IMR-90 (cell line): ENCODE measurements at regions not wholly inside any gene's neighbourhood (a gene's known extent, or its start where the extent isn't known, plus 50 kb on each side); places are given as distances from the start of the nearest gene placed in this dataset.

Experiments
- ATAC-seq: fragments of 200-7000 bp; cut with Tn5 transposase; 2 replicates; pipeline ENCODE4 v1.9.1; 2020; ENCODE audit warnings: low read depth, mild to moderate bottlenecking, moderate library complexity
- BruUV-seq: library from RNA; stranded (reverse); fragments of 400-500 nt; replicated peaks from 2 replicates; lab custom pipeline; 2021; lab: Mats Ljungman, UMichigan
- CTCF ChIA-PET: fragments of 300-600 bp; formaldehyde crosslinking; extraction: SDS; loops from one replicate; lab custom pipeline; 2021; ENCODE audit warnings: antibody characterized with exemption; lab: Yijun Ruan, JAX
- POLR2A ChIA-PET: fragments of 300-600 bp; sonication (Branson Sonifier 250); formaldehyde crosslinking; loops from one replicate; lab custom pipeline; 2022; ENCODE audit warnings: antibody characterized with exemption; ENCODE audit not compliant: unreplicated experiment; lab: Charles Lee
- DNase-seq: peaks from one replicate; pipeline ENCODE4 v3.0.0; 2013
- H2AFZ ChIP-seq: replicated peaks from 2 replicates; pipeline ENCODE3; 2013; ENCODE audit warnings: low read length, mild to moderate bottlenecking; ENCODE audit not compliant: poor library complexity
- H2AK5ac ChIP-seq: 2 replicates; pipeline ENCODE4 v1.6.1; 2013; ENCODE audit warnings: low read depth, low read length, inconsistent platforms
- H2AK9ac ChIP-seq: replicated peaks from 2 replicates; pipeline ENCODE3; 2013; ENCODE audit warnings: mild to moderate bottlenecking, low read depth, low read length, moderate library complexity; ENCODE audit not compliant: poor library complexity
- H2BK120ac ChIP-seq: 2 replicates; pipeline ENCODE4 v1.6.1; 2013; ENCODE audit warnings: low read depth, low read length, inconsistent platforms
- H2BK15ac ChIP-seq: 3 replicates; pipeline ENCODE4 v1.6.1; 2013; ENCODE audit warnings: low read depth, low read length, inconsistent platforms
- H2BK20ac ChIP-seq: 2 replicates; pipeline ENCODE4 v1.6.1; 2013; ENCODE audit warnings: low read depth, mild to moderate bottlenecking, inconsistent platforms, low read length, moderate library complexity
- H2BK5ac ChIP-seq: 2 replicates; pipeline ENCODE4 v1.6.1; 2013; ENCODE audit warnings: mild to moderate bottlenecking, low read depth, low read length, inconsistent platforms; ENCODE audit not compliant: poor library complexity, severe bottlenecking
- H3K14ac ChIP-seq: replicated peaks from 2 replicates; pipeline ENCODE4 v1.6.1; 2013; ENCODE audit warnings: low read depth, low read length, inconsistent platforms
- H3K18ac ChIP-seq: 2 replicates; pipeline ENCODE4 v1.6.1; 2013; ENCODE audit warnings: low read depth, low read length, control low read depth
- H3K23ac ChIP-seq: 2 replicates; pipeline ENCODE4 v1.6.1; 2013; ENCODE audit warnings: low read depth, low read length, inconsistent platforms
- H3K27ac ChIP-seq: 2 replicates; pipeline ENCODE4 v1.5.1; 2013; ENCODE audit warnings: mild to moderate bottlenecking, control low read depth, low read length; ENCODE audit not compliant: insufficient read depth
- H3K27me3 ChIP-seq: 2 replicates; pipeline ENCODE4 v1.6.1; 2013; ENCODE audit warnings: low read length; ENCODE audit not compliant: control insufficient read depth, insufficient read depth
- H3K36me3 ChIP-seq: 2 replicates; pipeline ENCODE4 v1.6.1; 2013; ENCODE audit warnings: low read length, mixed read lengths; ENCODE audit not compliant: control insufficient read depth, insufficient read depth
- H3K4ac ChIP-seq: 2 replicates; pipeline ENCODE4 v1.6.1; 2013; ENCODE audit warnings: low read depth, low read length, inconsistent platforms
- H3K4me1 ChIP-seq: 2 replicates; pipeline ENCODE4 v1.6.1; 2013; ENCODE audit warnings: low read length, mixed read lengths; ENCODE audit not compliant: control insufficient read depth, insufficient read depth
- H3K4me2 ChIP-seq: 2 replicates; pipeline ENCODE4 v1.6.1; 2013; ENCODE audit warnings: low read depth, mild to moderate bottlenecking, control low read depth, low read length, moderate library complexity
- H3K4me3 ChIP-seq: 2 replicates; pipeline ENCODE4 v1.5.1; 2013; ENCODE audit warnings: low read depth, mild to moderate bottlenecking, control low read depth, low read length, moderate library complexity; ENCODE audit not compliant: insufficient read depth
- H3K56ac ChIP-seq: 2 replicates; pipeline ENCODE4 v1.6.1; 2013; ENCODE audit warnings: low read length, inconsistent platforms; ENCODE audit not compliant: insufficient read depth; ENCODE audit errors: extremely low read depth
- H3K79me1 ChIP-seq, 2 experiments: 2 replicates each; pipeline ENCODE4 v1.6.1; 2013; ENCODE audit warnings: low read length in 2 of 2, inconsistent platforms in 1 of 2, low read depth in 1 of 2
- H3K9ac ChIP-seq: 2 replicates; pipeline ENCODE4 v1.6.1; 2013; ENCODE audit warnings: low read depth, low read length, control low read depth
- H3K9me1 ChIP-seq: 2 replicates; pipeline ENCODE4 v1.6.1; 2013; ENCODE audit warnings: low read length, inconsistent platforms; ENCODE audit not compliant: insufficient read depth
- H3K9me3 ChIP-seq: 2 replicates; pipeline ENCODE4 v1.6.1; 2013; ENCODE audit warnings: low read length; ENCODE audit not compliant: control insufficient read depth, insufficient read depth
- H4K20me1 ChIP-seq: 2 replicates; pipeline ENCODE4 v1.6.1; 2013; ENCODE audit warnings: low read length, inconsistent platforms; ENCODE audit not compliant: insufficient read depth
- H4K5ac ChIP-seq: 2 replicates; pipeline ENCODE4 v1.6.1; 2013; ENCODE audit warnings: mild to moderate bottlenecking, low read depth, low read length, control low read depth
- H4K8ac ChIP-seq, 2 experiments: 2 replicates each; pipeline ENCODE4 v1.6.1; 2013; ENCODE audit warnings: low read depth in 2 of 2, low read length in 2 of 2, control low read depth in 1 of 2, inconsistent platforms in 1 of 2
- H4K91ac ChIP-seq: 2 replicates; pipeline ENCODE4 v1.6.1; 2013; ENCODE audit warnings: low read depth, low read length, inconsistent platforms; ENCODE audit not compliant: insufficient read depth
- CEBPB ChIP-seq: IDR thresholded peaks from 2 replicates; pipeline ENCODE4 v1.6.1; 2012; ENCODE audit warnings: low read depth, low read length, improper control_type of control experiment
- MAFK ChIP-seq: IDR thresholded peaks from 2 replicates; pipeline ENCODE4 v1.6.1; 2012; ENCODE audit warnings: low read depth, low read length, improper control_type of control experiment
- WGBS, 2 experiments: methylation state at CpG; one replicate each; pipeline versions ENCODE4 v1.1.5 to v1.1.7; 2013; ENCODE audit warnings: missing lambda C conversion rate in 2 of 2; ENCODE audit not compliant: insufficient read length in 1 of 2; ENCODE audit errors: extremely low coverage in 2 of 2; 5-methylcytosine and 5-hydroxymethylcytosine counted together
- dilution Hi-C: fragments of 300-500 bp; cut with HindIII; formaldehyde crosslinking; loops from one replicate; pipeline ENCODE4 v1.14.3; 2018; ENCODE audit warnings: low sequenced_read_pairs; ENCODE audit not compliant: unreplicated experiment
- in situ Hi-C: fragments of 300-500 bp; cut with MboI; formaldehyde crosslinking; loops from 3 replicates; pipeline ENCODE4 v1.14.3; 2019; ENCODE audit warnings: low sequenced_read_pairs, inconsistent platforms, mixed read lengths
- intact Hi-C: fragments of 100-400 bp; cut with micrococcal nuclease; formaldehyde crosslinking; loops from 2 replicates; pipeline ENCODE4 v1.10.0; 2022

GRCh38 chr13:111923439-111923838, 143.5 kb upstream of the SOX1 start:
- dilution Hi-C loops, result no loop called here
- H2BK20ac ChIP-seq, result no peak overlapping the region
- H3K9me3 ChIP-seq, result peaks cover 55% of the 10 kb centered on the region
- no peak overlapping the region for H4K5ac ChIP-seq
- H3K79me1 ChIP-seq, result no peaks in the 10 kb centered on the region
- no peaks in the 10 kb centered on the region for H3K27me3 ChIP-seq
- no peak overlapping the region for H3K4me2 ChIP-seq
- 0 out of 2 replicates have a peak, but pooled peaks have one; percentile 9 for TF ChIP-seq MAFK
- no peak for TF ChIP-seq CEBPB
- no peak overlapping the region for H4K91ac ChIP-seq
- BruUV-seq, result no TSS peak
- no peak overlapping the region for H3K4me3 ChIP-seq
- no peaks in the 10 kb centered on the region for H3K9me1 ChIP-seq
- intact Hi-C loops, result no loop called here
- in situ Hi-C loops, result no loop called here
- H3K14ac ChIP-seq, result no peak overlapping the region
- no peak overlapping the region for H4K8ac ChIP-seq
- ChIA-PET POLR2A (no interaction called here), CTCF (no interaction called here)
- no peak overlapping the region for H2BK120ac ChIP-seq
- H2BK5ac ChIP-seq, result no peak overlapping the region
- no peaks in the 10 kb centered on the region for H4K20me1 ChIP-seq
- H2BK15ac ChIP-seq, result no peak overlapping the region
- no peak overlapping the region for H3K27ac ChIP-seq
- H3K9ac ChIP-seq, result no peak overlapping the region
- no peak overlapping the region for H2AK5ac ChIP-seq
- no peaks in the 10 kb centered on the region for H3K4me1 ChIP-seq
- H3K23ac ChIP-seq, result no peak overlapping the region
- no peak overlapping the region for H2AK9ac ChIP-seq
- H3K36me3 ChIP-seq, result no peaks in the 10 kb centered on the region
- ATAC-seq (no peak), DNase-seq (no peak)
- no CpG with 5 or more reads among the region's 5 CpGs for WGBS, 2 experiments
- no peak overlapping the region for H2AFZ ChIP-seq
- H3K18ac ChIP-seq, result no peak overlapping the region
- H3K56ac ChIP-seq, result no peak overlapping the region
- no peak overlapping the region for H3K4ac ChIP-seq
